HepG2 (cell line): ENCODE measurements at regions not wholly inside any gene's neighbourhood (a gene's known extent, or its start where the extent isn't known, plus 50 kb on each side); places are given as distances from the start of the nearest gene placed in this dataset.
A peak's percentile ranks its signal among the peaks of the same experiment; 100 is the strongest.

Experiments used
- ATAC-seq: fragments of 200-7000 bp; cut with Tn5 transposase; 3 replicates; pipeline ENCODE4 v1.9.1; 2020; ENCODE audit warnings: mild to moderate bottlenecking, moderate library complexity
- BruUV-seq: library from RNA; stranded (reverse); fragments of 400-500 nt; replicated peaks from 2 replicates; lab custom pipeline; 2021; lab: Mats Ljungman, UMichigan
- CTCF ChIA-PET: fragments of 300-600 bp; formaldehyde crosslinking; extraction: SDS; loops from one replicate; lab custom pipeline; 2021; ENCODE audit warnings: low total read pairs, inconsistent platforms, low intra/inter-chr PET ratio; lab: Yijun Ruan, JAX
- POLR2A ChIA-PET: fragments of 350-600 bp; sonication (Branson Sonifier 250); formaldehyde crosslinking; loops from one replicate; lab custom pipeline; 2020; ENCODE audit warnings: antibody characterized with exemption, inconsistent platforms; lab: Yijun Ruan, JAX
- DNase-seq: peaks from one replicate; pipeline ENCODE4 v3.0.0-alpha.2; 2015; ENCODE audit warnings: low spot score
- FAIRE-seq: peaks from 3 replicates; lab custom pipeline; 2011; peaks lifted over from hg19 to GRCh38; lab: Jason Lieb, UNC
- H2AFZ ChIP-seq: one replicate; pipeline ENCODE4 v1.6.1; 2011; ENCODE audit warnings: low read length, inconsistent platforms
- H3K27ac ChIP-seq: fragments of 300-600 bp; 3 replicates; pipeline ENCODE4 v1.8.0; 2011; ENCODE audit warnings: mixed run types, mild to moderate bottlenecking, mixed read lengths, low read length, inconsistent platforms; ENCODE audit not compliant: insufficient read depth; ENCODE audit errors: extremely low read length
- H3K27me3 ChIP-seq, 2 experiments: fragments of 200-600 bp in 1 of 2; 2 replicates in 1 of 2; 3 replicates in 1 of 2; pipeline versions ENCODE4 v1.6.0 to v1.8.0; 2011; ENCODE audit warnings: low read length in 2 of 2, mild to moderate bottlenecking in 2 of 2, moderate library complexity in 2 of 2, inconsistent platforms in 1 of 2; ENCODE audit not compliant: insufficient read depth in 2 of 2, control insufficient read depth in 1 of 2
- H3K36me3 ChIP-seq, 2 experiments: fragments of 200-600 bp in 1 of 2; replicated peaks in 1 of 2; 2 replicates in 1 of 2; 3 replicates in 1 of 2; pipeline versions ENCODE4 v1.5.1 to v1.8.0; 2011; ENCODE audit warnings: low read length in 2 of 2, inconsistent platforms in 1 of 2; ENCODE audit not compliant: insufficient read depth in 2 of 2, control insufficient read depth in 1 of 2
- H3K4me1 ChIP-seq: 2 replicates; pipeline ENCODE4 v1.5.1; 2012; ENCODE audit warnings: low read length, inconsistent platforms; ENCODE audit not compliant: insufficient read depth
- H3K4me2 ChIP-seq: 2 replicates; pipeline ENCODE4 v1.6.0; 2011; ENCODE audit warnings: low read depth, low read length, inconsistent platforms
- H3K4me3 ChIP-seq, 3 experiments: fragments of 200-600 bp in 1 of 3; sonication (generic), shearing (Covaris generic) in 1 of 3; replicated peaks in 1 of 3; 2 replicates each; pipeline ENCODE4 v1.5.1; 2011 to 2016; ENCODE audit warnings: low read length in 3 of 3, inconsistent platforms in 2 of 3, low read depth in 2 of 3, mild to moderate bottlenecking in 2 of 3, control low read depth in 1 of 3, mixed read lengths in 1 of 3; ENCODE audit not compliant: insufficient read depth in 1 of 3
- H3K79me2 ChIP-seq: one replicate; pipeline ENCODE4 v1.6.1; 2011; ENCODE audit warnings: low read length, inconsistent platforms; ENCODE audit not compliant: insufficient read depth
- H3K9ac ChIP-seq: 2 replicates; pipeline ENCODE4 v1.6.0; 2011; ENCODE audit warnings: mild to moderate bottlenecking, low read depth, low read length, inconsistent platforms; ENCODE audit not compliant: insufficient read depth
- H3K9me3 ChIP-seq: 2 replicates; pipeline ENCODE4 v1.5.1; 2012; ENCODE audit warnings: mild to moderate bottlenecking, low read length
- H4K20me1 ChIP-seq: 2 replicates; pipeline ENCODE4 v1.6.0; 2011; ENCODE audit warnings: inconsistent platforms, mild to moderate bottlenecking, low read length, moderate library complexity; ENCODE audit not compliant: insufficient read depth
- ZBTB1 ChIP-seq: sonication (generic); formaldehyde crosslinking; IDR thresholded peaks from 2 replicates; pipeline ENCODE4 v1.4.0; 2020; ENCODE audit warnings: missing genetic modification reagents, borderline replicate concordance
- WGBS: methylation state at CpG from one replicate; pipeline ENCODE4 v1.1.6; 2017; ENCODE audit warnings: low lambda C conversion rate; 5-methylcytosine and 5-hydroxymethylcytosine counted together
- in situ Hi-C: cut with HindIII; loops from 2 replicates; pipeline ENCODE4 v1.10.0; 2017; ENCODE audit warnings: low pct_unique_long_range_greater_than_20kb; ENCODE audit not compliant: extremely low pct_ligation_motif_present
- intact Hi-C: fragments of 100-400 bp; cut with micrococcal nuclease; formaldehyde crosslinking; loops from one replicate; pipeline ENCODE4 v1.10.0; 2022; ENCODE audit not compliant: unreplicated experiment
- TF ChIP-seq, protein P1 (sequence below): fragments of 450-650 bp; IDR thresholded peaks from 2 replicates; pipeline ENCODE4 v1.6.1; 2016
- TF ChIP-seq, protein P2 (sequence below): sonication (generic); formaldehyde crosslinking; IDR thresholded peaks from 2 replicates; pipeline ENCODE4 v1.5.1; 2020; ENCODE audit warnings: mild to moderate bottlenecking, missing genetic modification reagents, moderate library complexity
- TF ChIP-seq, protein P3 (sequence below): IDR thresholded peaks from 2 replicates; pipeline ENCODE4 v1.6.1; 2016; ENCODE audit warnings: low read depth, control low read depth

DNA sequence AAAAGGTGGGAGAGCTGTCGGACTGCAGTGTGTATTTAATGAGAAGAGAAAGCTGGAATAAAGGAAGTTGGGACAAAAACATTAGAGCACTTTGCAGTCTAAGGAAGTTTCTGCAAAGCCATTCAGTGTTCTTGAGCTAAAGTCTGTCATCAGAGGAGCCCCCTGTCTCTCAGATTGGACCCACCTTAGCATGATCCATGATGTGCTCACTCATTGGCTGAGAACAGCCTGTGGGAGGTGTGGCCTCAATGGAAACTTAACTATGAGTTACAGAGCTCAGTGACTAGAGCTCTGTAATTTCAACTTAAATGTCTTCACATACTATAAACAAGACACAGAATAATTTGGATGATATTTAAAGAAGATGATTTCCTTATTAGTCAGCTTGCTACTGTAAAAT is 437.0 kb downstream of the BTBD3 start (continued):
- no peak for TF ChIP-seq ZBTB1 (CRISPR knock-in tag)

DNA sequence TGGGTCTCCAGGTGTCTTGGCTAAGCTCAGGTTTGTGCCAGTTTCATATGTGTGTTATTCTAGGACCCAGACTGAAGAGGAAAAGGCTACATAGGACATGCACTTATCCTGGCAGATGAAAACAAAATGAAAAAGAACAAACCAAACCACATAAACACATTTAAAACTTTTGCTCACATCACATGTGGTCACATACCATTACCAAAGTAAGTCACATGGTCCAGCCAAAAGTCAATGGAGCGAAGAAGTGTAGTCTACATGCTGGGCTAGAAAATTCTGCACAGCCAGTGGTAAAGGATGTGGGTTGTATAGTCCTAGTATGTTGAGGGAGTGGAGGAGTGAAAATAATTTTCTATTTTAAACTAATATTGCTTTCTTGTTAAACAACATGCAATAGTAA is 437.5 kb downstream of the BTBD3 start:
- Histone ChIP-seq H3K4me3 (no peak overlapping the region), H2AFZ (no peak overlapping the region), H3K79me2 (no peaks in the 10 kb centered on the region), H3K4me2 (no peak overlapping the region), H4K20me1 (no peaks in the 10 kb centered on the region), H3K27ac (no peak overlapping the region), H3K4me1 (no peaks in the 10 kb centered on the region), H3K9ac (no peak overlapping the region), H3K27me3 (no peaks in the 10 kb centered on the region), H3K36me3 (no peaks in the 10 kb centered on the region), H3K9me3 (peaks cover 35% of the 10 kb centered on the region)
- 5% methylated on average over 1 of the region's 1 CpG for WGBS
- in situ Hi-C loops, result no loop called here
- FAIRE-seq (no peak), DNase-seq (no peak), ATAC-seq (no peak)
- ChIA-PET CTCF (no interaction called here), POLR2A (no interaction called here)
- TF ChIP-seq, protein P1, sequence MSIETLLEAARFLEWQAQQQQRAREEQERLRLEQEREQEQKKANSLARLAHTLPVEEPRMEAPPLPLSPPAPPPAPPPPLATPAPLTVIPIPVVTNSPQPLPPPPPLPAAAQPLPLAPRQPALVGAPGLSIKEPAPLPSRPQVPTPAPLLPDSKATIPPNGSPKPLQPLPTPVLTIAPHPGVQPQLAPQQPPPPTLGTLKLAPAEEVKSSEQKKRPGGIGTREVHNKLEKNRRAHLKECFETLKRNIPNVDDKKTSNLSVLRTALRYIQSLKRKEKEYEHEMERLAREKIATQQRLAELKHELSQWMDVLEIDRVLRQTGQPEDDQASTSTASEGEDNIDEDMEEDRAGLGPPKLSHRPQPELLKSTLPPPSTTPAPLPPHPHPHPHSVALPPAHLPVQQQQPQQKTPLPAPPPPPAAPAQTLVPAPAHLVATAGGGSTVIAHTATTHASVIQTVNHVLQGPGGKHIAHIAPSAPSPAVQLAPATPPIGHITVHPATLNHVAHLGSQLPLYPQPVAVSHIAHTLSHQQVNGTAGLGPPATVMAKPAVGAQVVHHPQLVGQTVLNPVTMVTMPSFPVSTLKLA, result peak; percentile 99
- TF ChIP-seq, protein P2, sequence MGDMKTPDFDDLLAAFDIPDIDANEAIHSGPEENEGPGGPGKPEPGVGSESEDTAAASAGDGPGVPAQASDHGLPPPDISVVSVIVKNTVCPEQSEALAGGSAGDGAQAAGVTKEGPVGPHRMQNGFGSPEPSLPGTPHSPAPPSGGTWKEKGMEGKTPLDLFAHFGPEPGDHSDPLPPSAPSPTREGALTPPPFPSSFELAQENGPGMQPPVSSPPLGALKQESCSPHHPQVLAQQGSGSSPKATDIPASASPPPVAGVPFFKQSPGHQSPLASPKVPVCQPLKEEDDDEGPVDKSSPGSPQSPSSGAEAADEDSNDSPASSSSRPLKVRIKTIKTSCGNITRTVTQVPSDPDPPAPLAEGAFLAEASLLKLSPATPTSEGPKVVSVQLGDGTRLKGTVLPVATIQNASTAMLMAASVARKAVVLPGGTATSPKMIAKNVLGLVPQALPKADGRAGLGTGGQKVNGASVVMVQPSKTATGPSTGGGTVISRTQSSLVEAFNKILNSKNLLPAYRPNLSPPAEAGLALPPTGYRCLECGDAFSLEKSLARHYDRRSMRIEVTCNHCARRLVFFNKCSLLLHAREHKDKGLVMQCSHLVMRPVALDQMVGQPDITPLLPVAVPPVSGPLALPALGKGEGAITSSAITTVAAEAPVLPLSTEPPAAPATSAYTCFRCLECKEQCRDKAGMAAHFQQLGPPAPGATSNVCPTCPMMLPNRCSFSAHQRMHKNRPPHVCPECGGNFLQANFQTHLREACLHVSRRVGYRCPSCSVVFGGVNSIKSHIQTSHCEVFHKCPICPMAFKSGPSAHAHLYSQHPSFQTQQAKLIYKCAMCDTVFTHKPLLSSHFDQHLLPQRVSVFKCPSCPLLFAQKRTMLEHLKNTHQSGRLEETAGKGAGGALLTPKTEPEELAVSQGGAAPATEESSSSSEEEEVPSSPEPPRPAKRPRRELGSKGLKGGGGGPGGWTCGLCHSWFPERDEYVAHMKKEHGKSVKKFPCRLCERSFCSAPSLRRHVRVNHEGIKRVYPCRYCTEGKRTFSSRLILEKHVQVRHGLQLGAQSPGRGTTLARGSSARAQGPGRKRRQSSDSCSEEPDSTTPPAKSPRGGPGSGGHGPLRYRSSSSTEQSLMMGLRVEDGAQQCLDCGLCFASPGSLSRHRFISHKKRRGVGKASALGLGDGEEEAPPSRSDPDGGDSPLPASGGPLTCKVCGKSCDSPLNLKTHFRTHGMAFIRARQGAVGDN (CRISPR knock-in tag), result no peak
- TF ChIP-seq, protein P3, sequence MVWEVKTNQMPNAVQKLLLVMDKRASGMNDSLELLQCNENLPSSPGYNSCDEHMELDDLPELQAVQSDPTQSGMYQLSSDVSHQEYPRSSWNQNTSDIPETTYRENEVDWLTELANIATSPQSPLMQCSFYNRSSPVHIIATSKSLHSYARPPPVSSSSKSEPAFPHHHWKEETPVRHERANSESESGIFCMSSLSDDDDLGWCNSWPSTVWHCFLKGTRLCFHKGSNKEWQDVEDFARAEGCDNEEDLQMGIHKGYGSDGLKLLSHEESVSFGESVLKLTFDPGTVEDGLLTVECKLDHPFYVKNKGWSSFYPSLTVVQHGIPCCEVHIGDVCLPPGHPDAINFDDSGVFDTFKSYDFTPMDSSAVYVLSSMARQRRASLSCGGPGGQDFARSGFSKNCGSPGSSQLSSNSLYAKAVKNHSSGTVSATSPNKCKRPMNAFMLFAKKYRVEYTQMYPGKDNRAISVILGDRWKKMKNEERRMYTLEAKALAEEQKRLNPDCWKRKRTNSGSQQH (CRISPR knock-in tag), result no peak
- BruUV-seq, result no TSS peak
- intact Hi-C loops, result no loop called here
